GM12872 (cell line): ENCODE measurements at regions not wholly inside any gene's neighbourhood (a gene's known extent, or its start where the extent isn't known, plus 50 kb on each side); places are given as distances from the start of the nearest gene placed in this dataset.

Source experiments
- TF ChIP-seq, protein P1 (sequence below): IDR thresholded peaks from 3 replicates; pipeline ENCODE4 v1.5.1; 2011; ENCODE audit warnings: low read depth, mild to moderate bottlenecking, low read length, moderate library complexity; ENCODE audit not compliant: insufficient read depth

DNA sequence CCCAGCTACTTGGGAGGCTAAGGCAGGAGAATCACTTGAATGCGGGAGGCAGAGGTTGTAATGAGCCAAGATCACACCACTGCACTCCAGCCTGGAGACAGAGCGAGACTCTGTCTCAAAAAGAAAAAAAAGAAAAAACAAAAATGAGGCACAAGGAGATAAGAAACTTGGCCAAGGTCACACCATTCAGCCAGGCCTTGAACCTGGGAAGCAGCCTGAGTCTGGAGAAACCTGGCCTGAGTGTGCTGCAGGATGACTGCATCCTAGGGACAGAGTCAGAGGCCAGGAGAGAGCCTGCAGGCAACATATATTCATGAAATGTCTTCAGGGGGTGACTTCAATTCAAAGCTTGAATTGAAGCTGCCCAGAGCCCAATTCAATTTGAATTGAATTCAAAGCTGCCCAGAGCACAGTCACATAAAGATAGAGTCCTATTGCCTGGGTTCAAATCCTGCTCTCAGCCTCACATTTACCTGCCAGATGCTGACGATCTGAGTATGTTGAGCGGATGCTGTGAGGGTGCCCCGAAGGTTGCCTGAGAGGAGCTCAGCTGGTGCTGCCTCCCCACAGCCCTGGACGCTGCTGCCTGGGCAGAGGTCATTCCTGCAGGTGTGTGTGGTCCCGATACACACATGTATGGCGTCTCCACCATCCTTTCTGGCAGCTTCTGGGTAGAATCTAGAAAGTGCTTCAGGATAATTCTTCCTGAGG lies 307.7 kb downstream of the AJAP1 start:
- TF ChIP-seq, protein P1, sequence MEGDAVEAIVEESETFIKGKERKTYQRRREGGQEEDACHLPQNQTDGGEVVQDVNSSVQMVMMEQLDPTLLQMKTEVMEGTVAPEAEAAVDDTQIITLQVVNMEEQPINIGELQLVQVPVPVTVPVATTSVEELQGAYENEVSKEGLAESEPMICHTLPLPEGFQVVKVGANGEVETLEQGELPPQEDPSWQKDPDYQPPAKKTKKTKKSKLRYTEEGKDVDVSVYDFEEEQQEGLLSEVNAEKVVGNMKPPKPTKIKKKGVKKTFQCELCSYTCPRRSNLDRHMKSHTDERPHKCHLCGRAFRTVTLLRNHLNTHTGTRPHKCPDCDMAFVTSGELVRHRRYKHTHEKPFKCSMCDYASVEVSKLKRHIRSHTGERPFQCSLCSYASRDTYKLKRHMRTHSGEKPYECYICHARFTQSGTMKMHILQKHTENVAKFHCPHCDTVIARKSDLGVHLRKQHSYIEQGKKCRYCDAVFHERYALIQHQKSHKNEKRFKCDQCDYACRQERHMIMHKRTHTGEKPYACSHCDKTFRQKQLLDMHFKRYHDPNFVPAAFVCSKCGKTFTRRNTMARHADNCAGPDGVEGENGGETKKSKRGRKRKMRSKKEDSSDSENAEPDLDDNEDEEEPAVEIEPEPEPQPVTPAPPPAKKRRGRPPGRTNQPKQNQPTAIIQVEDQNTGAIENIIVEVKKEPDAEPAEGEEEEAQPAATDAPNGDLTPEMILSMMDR = no peak

DNA sequence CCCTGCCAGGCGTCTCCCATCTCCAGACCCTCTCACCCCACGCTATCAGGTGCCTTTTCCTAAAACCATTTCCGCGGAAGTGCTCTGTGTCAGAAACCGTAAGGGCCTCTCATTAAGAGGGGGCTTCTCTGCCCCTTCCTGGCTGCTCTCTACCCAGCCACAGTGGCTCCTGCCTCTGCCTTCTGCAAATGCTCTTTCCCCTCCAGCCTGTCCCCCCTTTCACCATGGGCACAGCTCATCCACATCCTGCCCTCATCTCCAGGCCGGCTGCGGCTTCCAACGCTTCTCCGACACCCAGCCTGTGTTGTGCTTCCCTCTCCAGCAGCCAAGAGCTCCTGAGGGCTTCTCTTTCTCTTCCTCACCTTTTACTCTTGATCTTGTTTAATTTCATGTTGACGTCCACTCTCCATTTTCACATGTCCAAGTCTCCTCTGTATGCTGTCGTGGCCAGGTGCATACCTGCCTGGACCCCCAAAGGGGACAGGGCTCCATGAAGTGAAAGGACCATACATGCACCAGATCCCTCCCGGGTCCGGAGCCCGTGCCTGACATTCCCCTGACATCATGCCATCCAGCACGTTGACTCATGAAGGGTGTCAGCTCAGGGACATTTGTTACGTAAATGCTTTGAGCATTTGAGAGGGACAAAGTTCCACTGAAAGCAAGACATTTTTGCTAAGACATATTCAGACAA lies 306.5 kb downstream of the AJAP1 start:
- TF ChIP-seq, protein P1 = no peak

DNA sequence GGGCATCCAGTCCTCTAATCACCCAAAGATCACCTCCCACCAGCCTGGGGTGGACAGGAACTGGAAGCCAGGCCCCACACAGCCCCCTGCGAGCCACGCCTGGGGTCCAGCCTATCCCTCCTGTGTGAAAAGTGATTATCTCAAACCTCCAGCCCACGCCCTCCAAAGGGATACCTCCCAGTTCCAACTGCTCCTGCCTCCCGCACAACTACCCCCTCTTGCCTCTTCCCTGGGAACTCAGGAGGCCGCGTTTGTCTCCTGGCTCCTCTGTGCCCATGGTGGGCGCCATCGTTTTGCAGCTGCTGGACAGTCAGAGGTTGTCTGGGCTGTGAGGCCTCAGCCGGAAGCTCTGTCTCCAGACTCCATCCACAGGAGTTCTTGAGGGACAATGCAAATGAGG lies 305.9 kb downstream of the AJAP1 start:
- TF ChIP-seq, protein P1 = no peak

DNA sequence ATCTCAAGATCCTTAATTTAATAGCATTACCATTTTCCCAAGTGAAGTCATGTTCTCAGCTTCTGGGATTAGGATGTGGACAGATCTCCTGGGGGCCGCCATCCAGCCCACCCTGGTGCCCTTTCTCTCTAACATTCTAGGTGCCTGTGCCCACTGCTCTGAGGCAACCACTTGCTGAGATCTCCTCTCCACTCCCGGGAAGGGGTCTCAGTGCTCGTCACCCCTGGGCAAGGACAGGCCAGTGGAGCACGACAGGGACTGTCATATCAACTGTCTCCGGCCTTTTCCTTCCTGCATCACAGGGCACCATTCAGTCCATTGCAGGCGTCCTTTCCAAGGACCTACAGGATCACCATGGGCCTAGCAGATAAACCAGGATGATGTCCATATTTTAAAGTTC lies 304.8 kb downstream of the AJAP1 start:
- TF ChIP-seq, protein P1 = no peak

DNA sequence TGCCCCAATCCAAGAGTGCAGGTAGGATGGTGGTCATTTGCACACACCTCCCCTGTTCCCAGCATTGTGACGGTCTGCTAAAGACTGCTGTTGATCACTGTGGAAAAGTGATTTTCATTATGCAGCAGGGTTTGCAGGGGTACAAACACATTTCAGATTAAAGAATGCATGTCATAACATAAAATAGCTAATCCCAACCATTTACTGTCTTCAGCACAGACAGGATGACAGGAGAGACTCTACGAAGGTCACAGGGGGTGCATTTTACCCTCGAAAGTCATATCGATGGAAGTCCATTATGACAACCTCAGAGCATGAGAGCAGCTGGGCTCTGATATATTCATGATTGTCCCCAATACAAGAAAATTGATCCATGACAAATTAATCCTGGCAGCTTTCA lies 302.6 kb downstream of the AJAP1 start:
- TF ChIP-seq, protein P1 = no peak

DNA sequence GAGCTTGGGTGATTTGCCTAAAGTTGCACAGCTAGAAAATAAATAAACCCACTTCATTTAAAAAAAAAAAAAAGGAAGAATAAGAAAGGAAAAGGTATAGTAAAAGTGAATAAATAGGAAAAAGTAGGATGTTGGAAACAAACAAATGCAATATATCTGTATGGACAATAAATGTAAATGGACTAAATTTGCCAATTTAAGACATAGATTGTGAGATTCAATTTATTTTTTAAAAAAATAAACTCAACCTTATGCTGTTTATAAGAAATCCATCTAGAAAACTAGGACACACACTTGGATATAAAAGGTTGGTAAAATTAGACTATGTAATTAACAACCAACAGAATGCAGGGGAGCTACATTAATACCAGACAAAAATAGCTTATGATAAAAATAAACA lies 300.0 kb downstream of the AJAP1 start:
- TF ChIP-seq, protein P1 = no peak

DNA sequence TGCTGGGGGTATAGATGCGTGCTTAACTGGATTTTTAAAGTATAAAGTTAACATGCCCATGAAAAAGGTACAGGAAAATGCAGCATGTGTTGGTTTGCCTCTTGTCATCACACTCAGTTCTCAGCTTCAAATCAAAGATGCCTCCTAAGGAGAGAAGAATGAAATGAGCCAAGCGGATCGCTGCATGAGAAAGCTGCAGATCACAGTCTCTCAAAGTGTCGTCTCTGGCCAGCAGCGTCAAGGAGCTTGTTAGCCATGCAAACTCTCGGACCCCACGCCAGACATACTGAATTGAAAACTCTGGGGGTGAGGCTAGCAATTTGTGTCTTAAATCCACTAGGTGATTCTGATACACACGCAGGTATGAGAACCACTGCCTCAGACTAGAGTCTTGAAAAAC lies 297.2 kb downstream of the AJAP1 start:
- TF ChIP-seq, protein P1 = no peak
